ENCODE measurements at regions not wholly inside any gene's neighbourhood (a gene's known extent, or its start where the extent isn't known, plus 50 kb on each side); places are given as distances from the start of the nearest gene placed in this dataset.

DNA sequence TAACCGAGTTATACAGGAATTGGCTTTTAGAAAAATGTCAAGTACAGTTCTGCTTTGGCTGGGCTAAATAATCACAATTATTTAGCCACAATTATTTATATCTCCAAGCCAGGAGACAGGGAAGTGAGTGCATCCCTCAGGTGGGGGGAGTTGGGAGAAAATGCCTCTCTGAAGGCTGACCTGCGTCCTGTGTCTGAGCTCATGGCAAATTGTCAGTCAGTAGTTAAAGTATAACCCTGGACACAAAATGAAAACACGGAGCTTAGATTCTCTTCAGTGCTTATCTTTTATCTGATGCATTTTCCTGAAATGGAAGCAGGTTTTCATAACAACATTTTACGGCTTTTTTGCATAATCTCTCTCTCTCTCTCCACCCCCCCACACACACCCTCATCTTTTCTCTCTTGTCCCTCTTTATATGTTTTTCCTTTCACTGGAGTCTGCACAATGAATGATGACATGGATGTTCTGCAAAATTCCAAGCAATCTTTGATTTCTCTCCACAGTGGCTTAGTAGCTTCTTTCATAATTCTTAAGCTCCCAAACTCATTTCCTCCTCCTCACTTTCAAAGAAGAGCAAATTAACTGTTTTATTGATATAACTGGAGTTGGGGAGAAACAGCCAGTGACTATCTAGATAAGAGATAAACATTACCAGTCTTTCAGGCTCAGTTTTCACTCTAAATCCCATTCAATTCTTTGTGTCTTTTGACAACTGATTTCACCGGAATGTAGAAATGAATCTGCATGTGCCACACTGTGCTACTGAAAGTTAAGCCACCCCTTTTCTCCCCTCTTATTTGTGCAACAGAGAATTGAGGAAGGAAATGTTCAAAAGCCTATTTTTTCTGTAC, 521.4 kb upstream of the GHITM start:
- H3K14ac ChIP-seq (ENCODE audit: low read length): no peak overlapping the region
- H3K27me3 ChIP-seq (ENCODE audit: control insufficient read depth in 3 of 3, insufficient read depth in 3 of 3, low read depth in 1 of 3, low read length in 3 of 3): no peaks in the 10 kb centered on the region
- no peaks in the 10 kb centered on the region for H3K79me1 ChIP-seq (ENCODE audit: low read depth, low read length)
- H3K9me3 ChIP-seq (replicated peaks in 1 of 2; ENCODE audit: control insufficient read depth in 2 of 2, insufficient read depth in 1 of 2, low read depth in 1 of 2, low read length in 2 of 2): peaks cover 0 to 4% of the 10 kb centered on the region in 2 donors
- H3K4ac ChIP-seq (ENCODE audit: low read length): no peak overlapping the region
- H3K9ac ChIP-seq (ENCODE audit: low read depth, low read length, poor library complexity): no peak overlapping the region
- no peak overlapping the region for H4K8ac ChIP-seq (ENCODE audit: low read depth, low read length)
- no peak overlapping the region for H3K23ac ChIP-seq (ENCODE audit: low read depth, low read length, poor library complexity)
- no peak overlapping the region for H3K18ac ChIP-seq (ENCODE audit: low read length)
- peak overlapping the region; percentile 46 for H2AFZ ChIP-seq (ENCODE audit: low read length)
- H2BK120ac ChIP-seq (ENCODE audit: low read depth, low read length): no peak overlapping the region
- no peak overlapping the region for H2BK15ac ChIP-seq (ENCODE audit: low read length)
- no peak overlapping the region for H3K4me2 ChIP-seq (ENCODE audit: insufficient read depth, low read length, poor library complexity, severe bottlenecking)
- no peak for DNase-seq (ENCODE audit: low spot score)
- WGBS, 2 donors (ENCODE audit: extremely low coverage in 2 of 2, insufficient read length in 2 of 2, insufficient replicate concordance in 1 of 2): no CpG with 5 or more reads among the region's 5 CpGs
- no peak overlapping the region for H2AK5ac ChIP-seq (ENCODE audit: low read depth, low read length)
- H3K27ac ChIP-seq (replicated peaks; ENCODE audit: low read length): no peak overlapping the region
- H3K4me3 ChIP-seq (ENCODE audit: low read length in 2 of 2): no peak overlapping the region
- H2BK5ac ChIP-seq (ENCODE audit: low read length): no peak overlapping the region
- no peak overlapping the region for H4K91ac ChIP-seq (ENCODE audit: low read depth, low read length, poor library complexity)
- peaks cover 0 to 3% of the 10 kb centered on the region in 2 donors for H3K4me1 ChIP-seq (ENCODE audit: control insufficient read depth in 2 of 2, insufficient read depth in 1 of 2, low read depth in 1 of 2, low read length in 2 of 2)
- H2BK12ac ChIP-seq (ENCODE audit: low read length): no peak overlapping the region
- H3K36me3 ChIP-seq (replicated peaks in 1 of 2; ENCODE audit: control insufficient read depth in 2 of 2, insufficient read depth in 2 of 2, low read length in 2 of 2): no peaks in the 10 kb centered on the region

DNA sequence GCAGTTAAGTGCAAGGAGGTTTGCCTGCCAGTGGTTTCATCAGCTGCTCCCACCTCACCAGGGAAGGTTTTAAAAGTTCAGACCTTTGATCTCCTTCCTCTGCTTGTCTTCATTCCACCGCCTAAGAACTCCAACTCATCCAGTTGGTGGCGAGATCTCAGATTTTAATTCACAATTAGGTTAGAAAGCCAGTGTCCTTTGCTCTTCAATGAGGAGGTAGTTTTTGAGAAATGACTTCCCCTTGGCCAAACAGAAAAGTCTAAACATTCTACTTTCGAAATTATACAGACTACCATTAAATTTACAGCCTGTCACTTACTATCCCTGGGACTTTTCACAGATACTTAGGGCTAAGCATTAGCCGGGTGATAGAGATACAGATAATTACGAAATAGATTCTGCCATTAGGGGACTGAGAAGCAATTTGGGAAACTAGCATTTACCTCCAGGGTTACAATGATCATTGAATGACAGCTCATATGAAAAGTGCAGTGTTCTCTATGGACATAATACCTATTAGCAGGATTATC, 513.4 kb upstream of the GHITM start:
- Histone ChIP-seq H3K9ac (ENCODE audit: low read depth, low read length, poor library complexity) (no peak overlapping the region), H2BK5ac (ENCODE audit: low read length) (no peak overlapping the region), H3K23ac (ENCODE audit: low read depth, low read length, poor library complexity) (no peak overlapping the region), H3K4me2 (ENCODE audit: insufficient read depth, low read length, poor library complexity, severe bottlenecking) (no peak overlapping the region), H3K27me3 (ENCODE audit: control insufficient read depth in 3 of 3, insufficient read depth in 3 of 3, low read depth in 1 of 3, low read length in 3 of 3) (no peaks in the 10 kb centered on the region), H3K79me1 (ENCODE audit: low read depth, low read length) (no peaks in the 10 kb centered on the region), H2AFZ (ENCODE audit: low read length) (peak overlapping the region; percentile 45), H3K4ac (ENCODE audit: low read length) (no peak overlapping the region), H3K14ac (ENCODE audit: low read length) (no peak overlapping the region), H3K27ac (replicated peaks; ENCODE audit: low read length) (no peak overlapping the region), H4K91ac (ENCODE audit: low read depth, low read length, poor library complexity) (no peak overlapping the region), H2BK120ac (ENCODE audit: low read depth, low read length) (no peak overlapping the region), H3K4me1 (ENCODE audit: control insufficient read depth in 2 of 2, insufficient read depth in 1 of 2, low read depth in 1 of 2, low read length in 2 of 2) (no peaks in the 10 kb centered on the region), H2BK15ac (ENCODE audit: low read length) (no peak overlapping the region), H3K36me3 (replicated peaks in 1 of 2; ENCODE audit: control insufficient read depth in 2 of 2, insufficient read depth in 2 of 2, low read length in 2 of 2) (no peaks in the 10 kb centered on the region), H3K9me3 (replicated peaks in 1 of 2; ENCODE audit: control insufficient read depth in 2 of 2, insufficient read depth in 1 of 2, low read depth in 1 of 2, low read length in 2 of 2) (no peaks in the 10 kb centered on the region), H2BK12ac (ENCODE audit: low read length) (no peak overlapping the region), H3K18ac (ENCODE audit: low read length) (no peak overlapping the region), H4K8ac (ENCODE audit: low read depth, low read length) (no peak overlapping the region), H2AK5ac (ENCODE audit: low read depth, low read length) (no peak overlapping the region), H3K4me3 (ENCODE audit: low read length in 2 of 2) (no peak overlapping the region)
- no CpG with 5 or more reads among the region's 5 CpGs for WGBS, 2 donors (ENCODE audit: extremely low coverage in 2 of 2, insufficient read length in 2 of 2, insufficient replicate concordance in 1 of 2)
- no peak for DNase-seq (ENCODE audit: low spot score)

DNA sequence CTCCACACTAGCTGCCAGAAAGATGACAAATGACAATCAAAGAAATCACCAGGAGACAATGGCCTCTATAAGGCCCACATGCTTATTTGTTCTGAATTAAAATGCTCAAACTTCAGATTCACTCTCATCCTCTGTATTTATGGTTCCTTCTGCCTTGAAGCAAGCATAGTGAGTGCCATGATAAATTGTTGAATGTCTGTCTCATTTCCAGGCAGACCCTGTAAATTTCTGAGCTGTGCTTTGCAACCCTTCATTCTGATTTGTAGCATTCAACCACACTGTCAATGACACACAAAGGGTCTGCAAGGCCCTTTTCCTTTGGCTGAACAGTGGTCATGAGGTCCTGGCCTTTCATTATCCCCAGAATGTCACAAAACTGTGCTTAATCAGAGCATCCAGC, 506.6 kb upstream of the GHITM start:
- no peak overlapping the region for H3K4me2 ChIP-seq (ENCODE audit: insufficient read depth, low read length, poor library complexity, severe bottlenecking)
- H3K27ac ChIP-seq (replicated peaks; ENCODE audit: low read length): no peak overlapping the region
- H3K4me3 ChIP-seq (ENCODE audit: low read length in 2 of 2): no peak overlapping the region
- no peaks in the 10 kb centered on the region for H3K9me3 ChIP-seq (replicated peaks in 1 of 2; ENCODE audit: control insufficient read depth in 2 of 2, insufficient read depth in 1 of 2, low read depth in 1 of 2, low read length in 2 of 2)
- H3K9ac ChIP-seq (ENCODE audit: low read depth, low read length, poor library complexity): no peak overlapping the region
- no peak overlapping the region for H3K4ac ChIP-seq (ENCODE audit: low read length)
- H2BK120ac ChIP-seq (ENCODE audit: low read depth, low read length): no peak overlapping the region
- no peak overlapping the region for H2BK5ac ChIP-seq (ENCODE audit: low read length)
- H3K14ac ChIP-seq (ENCODE audit: low read length): no peak overlapping the region
- H2BK15ac ChIP-seq (ENCODE audit: low read length): no peak overlapping the region
- no peak overlapping the region for H4K91ac ChIP-seq (ENCODE audit: low read depth, low read length, poor library complexity)
- no peaks in the 10 kb centered on the region for H3K36me3 ChIP-seq (replicated peaks in 1 of 2; ENCODE audit: control insufficient read depth in 2 of 2, insufficient read depth in 2 of 2, low read length in 2 of 2)
- H3K23ac ChIP-seq (ENCODE audit: low read depth, low read length, poor library complexity): no peak overlapping the region
- H2AFZ ChIP-seq (ENCODE audit: low read length): no peak overlapping the region
- H3K27me3 ChIP-seq (ENCODE audit: control insufficient read depth in 3 of 3, insufficient read depth in 3 of 3, low read depth in 1 of 3, low read length in 3 of 3): no peaks in the 10 kb centered on the region
- no peak overlapping the region for H2AK5ac ChIP-seq (ENCODE audit: low read depth, low read length)
- H3K79me1 ChIP-seq (ENCODE audit: low read depth, low read length): no peaks in the 10 kb centered on the region
- no peak overlapping the region for H4K8ac ChIP-seq (ENCODE audit: low read depth, low read length)
- peak; percentile 4 for DNase-seq (ENCODE audit: low spot score)
- no peak overlapping the region for H3K18ac ChIP-seq (ENCODE audit: low read length)
- H3K4me1 ChIP-seq (ENCODE audit: control insufficient read depth in 2 of 2, insufficient read depth in 1 of 2, low read depth in 1 of 2, low read length in 2 of 2): peaks cover 7 to 16% of the 10 kb centered on the region in 2 donors
- H2BK12ac ChIP-seq (ENCODE audit: low read length): no peak overlapping the region

- WGBS, 2 donors (ENCODE audit: extremely low coverage in 2 of 2, insufficient read length in 2 of 2, insufficient replicate concordance in 1 of 2): no CpG with 5 or more reads among the region's 4 CpGs
Observed at GRCh38 chr10:83633547-83633946, 505.8 kb upstream of the GHITM start.

More at GRCh38 chr10:83633547-83633946, 505.8 kb upstream of the GHITM start:
- no peaks in the 10 kb centered on the region for H3K36me3 ChIP-seq (replicated peaks in 1 of 2; ENCODE audit: control insufficient read depth in 2 of 2, insufficient read depth in 2 of 2, low read length in 2 of 2)
- H3K27ac ChIP-seq (replicated peaks; ENCODE audit: low read length): no peak overlapping the region
- no peak overlapping the region for H2BK120ac ChIP-seq (ENCODE audit: low read depth, low read length)
- no peak overlapping the region for H4K91ac ChIP-seq (ENCODE audit: low read depth, low read length, poor library complexity)
- no peak overlapping the region for H2AK5ac ChIP-seq (ENCODE audit: low read depth, low read length)
- no peak overlapping the region for H3K23ac ChIP-seq (ENCODE audit: low read depth, low read length, poor library complexity)
- no peak for DNase-seq (ENCODE audit: low spot score)
- peaks cover 7 to 16% of the 10 kb centered on the region in 2 donors for H3K4me1 ChIP-seq (ENCODE audit: control insufficient read depth in 2 of 2, insufficient read depth in 1 of 2, low read depth in 1 of 2, low read length in 2 of 2)
- no peak overlapping the region for H3K4me2 ChIP-seq (ENCODE audit: insufficient read depth, low read length, poor library complexity, severe bottlenecking)
- no peak overlapping the region for H2AFZ ChIP-seq (ENCODE audit: low read length)
- no peaks in the 10 kb centered on the region for H3K27me3 ChIP-seq (ENCODE audit: control insufficient read depth in 3 of 3, insufficient read depth in 3 of 3, low read depth in 1 of 3, low read length in 3 of 3)
- H3K18ac ChIP-seq (ENCODE audit: low read length): no peak overlapping the region
- no peak overlapping the region for H3K4ac ChIP-seq (ENCODE audit: low read length)
- H2BK5ac ChIP-seq (ENCODE audit: low read length): no peak overlapping the region
- H2BK12ac ChIP-seq (ENCODE audit: low read length): no peak overlapping the region
- H3K14ac ChIP-seq (ENCODE audit: low read length): no peak overlapping the region
- H3K9ac ChIP-seq (ENCODE audit: low read depth, low read length, poor library complexity): no peak overlapping the region
- no peaks in the 10 kb centered on the region for H3K9me3 ChIP-seq (replicated peaks in 1 of 2; ENCODE audit: control insufficient read depth in 2 of 2, insufficient read depth in 1 of 2, low read depth in 1 of 2, low read length in 2 of 2)
- H4K8ac ChIP-seq (ENCODE audit: low read depth, low read length): no peak overlapping the region
- no peak overlapping the region for H2BK15ac ChIP-seq (ENCODE audit: low read length)
- H3K79me1 ChIP-seq (ENCODE audit: low read depth, low read length): no peaks in the 10 kb centered on the region
- no peak overlapping the region for H3K4me3 ChIP-seq (ENCODE audit: low read length in 2 of 2)
